C1 segment of cervical spinal cord (tissue), 14 donors: ENCODE measurements at regions not wholly inside any gene's neighbourhood (a gene's known extent, or its start where the extent isn't known, plus 50 kb on each side); places are given as distances from the start of the nearest gene placed in this dataset.
"Not testable (repeated sequence)": the region's sequence is repeated elsewhere in the genome, so short reads cannot be mapped to it uniquely, and the experiment has no call there.

ENCODE experiments used
- DNase-seq, 14 donors: peaks; one replicate each; lab custom pipeline; 2025; lab: John Stamatoyannopoulos, UW

DNA sequence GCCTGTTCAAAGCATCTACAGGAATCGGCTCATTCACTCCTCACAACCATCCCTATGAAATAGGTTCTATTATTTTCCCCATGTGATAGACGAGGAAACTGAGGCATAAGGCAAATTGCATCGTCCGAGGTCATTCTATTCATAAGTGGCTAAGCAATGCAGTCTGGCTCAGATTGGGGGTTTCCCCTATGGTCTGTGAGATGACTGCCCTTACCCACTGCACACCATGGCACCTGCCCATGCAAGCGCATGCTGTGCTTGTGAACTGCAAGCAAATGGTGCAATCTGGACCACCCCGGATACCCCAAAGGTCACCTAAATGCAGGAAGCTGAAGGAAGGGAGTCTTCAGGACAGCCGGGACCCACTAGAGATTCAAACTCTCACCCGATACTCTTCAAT lies 123.4 kb upstream of the SOD1 start:
- DNase-seq, result no peak

DNA sequence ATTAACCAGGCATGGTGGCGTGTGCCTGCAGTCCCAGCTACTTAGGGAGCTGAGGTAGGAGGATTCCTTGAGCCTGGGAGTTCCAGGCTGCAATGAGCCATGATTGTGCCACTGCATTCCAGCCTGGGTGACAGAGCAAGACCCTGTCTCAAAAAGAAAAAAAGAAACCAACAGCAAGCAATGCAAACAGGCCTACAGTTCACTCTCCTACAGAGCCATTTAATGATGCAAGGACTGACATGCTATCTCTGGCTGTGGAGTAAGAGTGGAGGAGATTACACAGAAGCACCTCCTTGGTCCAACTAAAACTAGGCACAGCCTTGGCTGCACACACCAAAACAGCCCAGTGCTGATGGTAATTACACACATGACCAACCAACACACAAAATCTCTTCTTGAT lies 127.5 kb upstream of the SOD1 start:
- peak in 1 of 14 donors; percentile 68 for DNase-seq

DNA sequence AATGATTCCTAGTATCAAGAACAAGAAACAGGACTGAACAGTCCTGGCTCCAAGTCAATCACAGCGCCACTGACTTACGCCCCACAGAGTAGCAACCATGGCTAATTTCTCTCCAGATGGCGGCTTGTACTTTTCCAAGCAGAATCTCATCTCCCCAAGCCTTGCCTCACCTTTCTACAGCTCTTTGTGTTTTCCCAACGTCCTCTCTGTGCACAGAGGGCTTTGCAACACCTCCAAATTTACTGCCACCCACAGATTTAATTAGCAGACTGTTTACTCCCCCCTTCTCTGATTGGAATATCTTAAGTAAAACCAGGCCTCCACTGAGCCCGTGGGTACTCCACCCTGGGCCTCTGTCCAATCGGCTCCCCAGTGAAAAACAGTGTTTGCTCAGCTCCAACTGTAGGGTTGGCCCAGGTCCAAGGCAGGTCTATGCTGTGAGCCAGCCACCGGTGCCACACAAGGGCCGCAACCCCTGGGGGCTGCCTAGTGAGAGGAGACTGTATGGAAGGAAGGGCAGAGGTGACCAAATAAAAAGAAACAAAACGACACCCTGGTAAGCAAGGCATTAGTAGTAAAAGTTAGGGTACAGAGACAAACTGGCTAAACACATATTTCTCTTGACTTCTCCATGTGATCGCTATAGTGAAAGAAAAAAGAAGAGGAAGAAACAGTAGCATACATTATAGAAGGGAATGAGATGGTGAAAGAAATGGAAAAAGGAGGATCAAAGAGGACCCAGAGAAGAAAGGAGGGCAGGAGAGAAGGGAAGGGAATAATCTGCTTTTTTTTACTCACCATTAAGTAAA lies 128.4 kb upstream of the SOD1 start:
- peak in 3 of 14 donors; percentile 40 to 99 (median 66) for DNase-seq

GRCh38 chr21:31530364-31530763 lies 129.1 kb upstream of the SOD1 start:
- no peak for DNase-seq

- DNase-seq, result no peak
These were observed 130.1 kb upstream of the SOD1 start for GRCh38 chr21:31529406-31529805.

GRCh38 chr21:31526040-31526439 lies 133.5 kb upstream of the SOD1 start:
- no peak for DNase-seq

DNA sequence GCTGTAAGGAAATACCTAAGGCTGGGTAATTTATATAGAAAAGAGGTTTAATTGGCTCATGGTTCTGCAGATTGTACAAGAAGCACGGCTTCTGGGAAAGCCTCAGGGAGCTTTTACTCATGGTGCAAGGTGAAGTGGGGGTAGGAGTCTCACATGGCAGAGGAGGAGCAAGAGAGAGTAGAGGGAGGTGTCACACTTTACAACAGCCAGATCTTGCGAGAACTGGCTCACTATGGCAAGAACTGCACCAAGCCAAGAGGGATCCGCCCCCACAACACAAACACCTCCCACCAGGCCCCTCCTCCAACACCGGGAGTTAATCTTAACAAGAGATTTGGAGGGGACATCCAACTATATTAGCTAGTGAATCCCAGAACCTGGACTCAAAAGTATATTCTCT lies 135.4 kb upstream of the SOD1 start:
- no peak for DNase-seq

GRCh38 chr21:31521515-31521914 lies 138.0 kb upstream of the SOD1 start:
- DNase-seq, result no peak

GRCh38 chr21:31520561-31521098 lies 138.9 kb upstream of the SOD1 start:
- peak in 1 of 14 donors; percentile 82 for DNase-seq

DNA sequence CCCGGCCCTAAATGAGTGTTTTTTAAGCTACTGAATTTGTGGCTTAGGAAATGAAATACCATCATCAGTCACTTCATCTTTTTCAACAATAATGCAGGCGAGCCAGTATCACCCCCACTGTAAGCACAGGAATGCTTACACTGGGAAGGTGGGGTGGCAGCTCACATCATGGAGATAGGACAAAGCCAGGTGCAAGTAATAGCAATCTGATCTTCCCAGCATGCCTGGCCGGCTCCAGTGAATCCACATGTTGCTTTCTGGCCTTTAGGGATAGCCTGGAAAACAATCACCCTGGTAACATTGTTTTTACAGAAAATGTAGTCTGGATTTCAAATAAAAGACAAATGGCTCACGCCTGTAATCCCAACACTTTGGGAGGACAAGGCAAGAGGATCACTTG lies 140.9 kb upstream of the SOD1 start:
- no peak for DNase-seq

DNA sequence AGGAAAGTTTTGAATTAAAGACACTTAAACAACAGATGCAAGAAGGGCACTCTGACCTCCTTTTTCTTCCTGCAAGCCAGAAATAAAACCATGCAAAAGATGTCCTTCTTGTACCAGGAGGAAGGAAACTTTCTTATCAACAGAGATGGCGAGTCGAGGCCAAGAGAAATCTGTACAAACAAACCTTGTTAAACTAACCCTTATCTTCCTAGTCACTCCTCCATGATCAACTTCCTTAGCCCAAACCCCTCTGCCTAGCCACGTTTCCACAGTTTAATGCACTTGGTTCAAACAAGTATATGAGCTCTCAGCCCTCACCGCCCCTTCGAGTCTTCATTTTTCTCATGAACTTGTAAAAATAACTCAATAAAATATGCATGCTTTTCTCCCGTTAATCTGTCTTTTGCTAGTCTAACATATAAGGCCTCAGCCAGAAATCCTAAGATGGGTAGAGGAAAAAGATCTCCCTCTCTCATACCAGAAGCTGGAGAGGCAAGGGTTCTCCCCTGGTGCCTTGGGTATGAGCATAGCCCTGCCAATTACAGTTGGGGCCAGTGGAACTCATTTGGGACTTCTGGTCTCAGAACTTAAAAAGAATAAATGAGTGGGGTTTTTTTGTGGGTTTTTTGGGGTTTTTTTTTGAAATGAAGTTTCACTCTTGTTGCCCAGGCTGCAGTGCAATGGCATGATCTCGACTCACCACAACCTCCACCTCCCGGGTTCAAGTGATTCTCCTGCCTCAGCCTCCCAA lies 141.7 kb upstream of the SOD1 start:
- no peak for DNase-seq

DNA sequence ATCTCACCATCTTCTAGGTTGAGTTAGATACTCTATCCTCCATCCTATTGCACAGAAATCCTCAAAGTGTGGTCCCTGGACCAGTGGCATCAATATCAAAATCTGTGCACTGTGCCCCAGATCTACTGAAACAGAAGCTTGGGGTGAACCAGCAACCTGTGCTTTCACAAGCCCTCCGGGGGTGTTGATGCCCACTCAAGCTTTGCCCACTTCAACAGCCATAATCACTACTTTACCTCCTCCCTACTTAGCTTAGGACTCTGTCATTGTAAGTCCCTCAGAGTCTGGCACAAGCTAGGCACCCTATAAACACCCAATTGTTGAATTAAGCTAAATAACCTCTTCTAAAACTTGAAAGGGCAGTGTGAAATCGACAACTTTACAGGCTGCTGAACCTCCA lies 144.2 kb upstream of the SOD1 start:
- peak in 1 of 14 donors; percentile 44 for DNase-seq

DNA sequence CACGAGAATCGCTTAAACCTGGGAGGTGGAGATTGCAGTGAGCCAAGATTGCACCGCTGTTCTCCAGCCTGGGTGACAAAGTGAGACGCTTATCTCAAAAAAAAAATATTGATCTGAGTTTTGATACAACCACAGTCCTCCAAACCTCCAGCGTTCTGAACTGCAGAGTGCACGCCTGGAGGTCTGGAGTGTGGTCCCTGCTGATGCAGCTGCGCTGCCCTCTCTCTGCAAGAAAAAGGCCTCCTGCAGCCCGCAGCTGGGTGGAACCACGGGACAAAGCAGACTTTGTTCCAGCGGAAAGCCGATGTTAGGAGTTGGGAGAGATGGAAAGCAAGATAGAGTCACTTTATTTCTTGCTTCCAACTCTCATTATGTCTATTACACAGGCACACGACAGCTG lies 144.9 kb upstream of the SOD1 start:
- DNase-seq, result peak in 12 of 14 donors; percentile 12 to 82 (median 62)

- not testable (repeated sequence) for DNase-seq
These were observed 146.0 kb upstream of the SOD1 start for GRCh38 chr21:31513541-31513940.

GRCh38 chr21:31511999-31512398 lies 147.5 kb upstream of the SOD1 start:
- not testable (repeated sequence) for DNase-seq

GRCh38 chr21:31511258-31511657 lies 148.2 kb upstream of the SOD1 start:
- DNase-seq, result no peak

DNA sequence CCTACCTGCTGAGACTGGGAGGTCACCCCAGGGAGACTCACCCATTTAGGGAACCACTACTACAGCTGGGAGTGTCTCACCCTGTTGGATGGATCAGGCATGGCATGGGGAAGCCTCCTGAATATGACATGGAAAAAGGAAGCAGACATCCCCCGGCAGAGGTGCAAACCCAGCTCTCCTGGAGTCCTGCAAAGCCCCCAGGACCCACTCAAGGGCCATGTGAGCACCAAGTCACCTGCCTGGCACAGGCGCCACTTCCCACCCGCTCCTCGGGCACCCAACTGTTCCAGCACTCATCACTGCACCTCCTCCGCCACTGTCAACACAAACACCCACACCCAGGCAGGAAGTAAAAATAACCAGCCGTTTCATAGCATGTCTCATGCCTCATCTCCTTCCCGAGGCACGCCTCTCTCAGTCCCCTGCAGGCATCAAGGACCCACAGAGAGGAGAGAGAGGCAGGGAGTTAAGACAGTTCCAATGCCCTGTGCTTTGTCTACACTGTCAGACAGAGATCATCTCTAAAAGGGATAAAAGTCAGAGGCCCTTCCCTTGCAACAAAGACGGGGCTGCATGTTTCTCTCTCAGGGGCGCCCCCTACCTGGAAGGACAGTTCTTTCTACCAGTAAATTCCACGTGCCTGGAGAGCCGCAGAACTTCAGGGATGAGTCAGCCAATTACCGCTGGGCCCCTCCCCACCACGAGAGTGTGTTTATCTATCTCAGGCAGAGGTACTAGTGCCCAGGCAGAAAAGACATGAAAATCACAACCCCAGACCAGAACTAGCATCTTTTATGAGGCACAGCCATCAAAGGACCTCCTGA lies 150.1 kb upstream of the SOD1 start:
- no peak for DNase-seq

DNA sequence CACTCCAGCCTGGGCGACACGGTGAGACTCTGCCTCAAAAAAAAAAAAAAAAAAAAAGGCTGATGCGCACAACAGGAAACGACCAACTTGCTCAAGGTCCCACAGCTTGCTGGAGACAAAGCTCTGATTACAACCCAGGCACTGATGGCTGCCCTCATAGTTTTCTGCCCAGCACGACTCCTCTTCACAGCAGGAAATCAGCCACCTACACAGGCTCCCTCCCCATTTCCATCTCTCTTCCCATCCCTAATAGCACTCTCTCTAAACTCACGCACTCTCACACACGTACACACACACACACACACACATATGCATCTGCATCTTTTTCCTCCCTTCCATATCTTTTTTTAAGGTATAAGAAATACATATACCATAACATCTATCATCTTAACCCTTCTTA lies 153.5 kb upstream of the SOD1 start:
- no peak for DNase-seq

- DNase-seq, result no peak
These were observed 155.6 kb upstream of the SOD1 start for GRCh38 chr21:31503939-31504338.

GRCh38 chr21:31503467-31503866 lies 156.0 kb upstream of the SOD1 start:
- no peak for DNase-seq

DNA sequence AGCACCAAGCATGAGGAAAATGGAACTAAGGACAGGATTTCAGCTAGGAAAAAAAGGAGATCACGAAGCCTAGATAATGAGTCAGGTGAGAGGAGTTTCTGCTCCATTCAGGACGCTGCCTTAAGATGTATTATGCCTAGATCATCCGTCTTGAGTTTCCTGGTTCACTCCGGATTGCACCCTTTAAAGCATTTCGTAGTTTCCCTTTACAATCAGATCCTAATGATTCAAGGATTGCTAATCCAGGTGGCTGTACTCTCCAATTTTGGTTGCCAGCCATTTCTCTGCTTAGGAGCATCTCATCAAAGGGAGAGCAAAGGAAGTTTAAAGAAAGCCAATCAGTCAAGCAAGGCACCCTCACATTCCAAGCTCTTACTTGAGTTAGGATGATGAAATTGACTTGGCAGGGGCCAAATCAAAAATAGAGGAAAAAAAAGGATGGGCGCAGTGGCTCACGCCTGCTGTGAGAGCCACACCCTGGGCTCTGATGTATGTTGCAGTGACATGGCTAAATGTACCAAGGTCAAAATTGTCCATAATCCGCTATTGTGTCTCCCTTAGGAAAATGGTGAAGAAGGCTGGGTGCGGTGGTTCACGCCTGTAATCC lies 156.9 kb upstream of the SOD1 start:
- DNase-seq, result no peak
